A673 (cell line): ENCODE measurements at regions not wholly inside any gene's neighbourhood (a gene's known extent, or its start where the extent isn't known, plus 50 kb on each side); places are given as distances from the start of the nearest gene placed in this dataset.
A peak's percentile ranks its signal among the peaks of the same experiment; 100 is the strongest.

Experiments
- BruUV-seq: library from RNA; stranded (reverse); fragments of 400-500 nt; replicated peaks from 2 replicates; lab custom pipeline; 2021; lab: Mats Ljungman, UMichigan
- CTCF ChIA-PET: fragments of 300-600 bp; sonication (Branson Sonifier 250); formaldehyde crosslinking; loops from one replicate; lab custom pipeline; 2022; ENCODE audit warnings: antibody characterized with exemption; lab: Charles Lee
- POLR2A ChIA-PET: fragments of 300-600 bp; sonication (Branson Sonifier 250); formaldehyde crosslinking; loops from one replicate; lab custom pipeline; 2022; ENCODE audit warnings: antibody characterized with exemption; ENCODE audit not compliant: low non-redundant PET; lab: Charles Lee
- DNase-seq: peaks from one replicate; pipeline ENCODE4 v3.0.0-alpha.2; 2015; ENCODE audit warnings: low spot score
- H3K27ac ChIP-seq: fragments of 200-600 bp; sonication (generic); 2 replicates; pipeline ENCODE4 v1.5.1; 2016; ENCODE audit warnings: mixed run types, low read depth, mild to moderate bottlenecking, mixed read lengths, antibody characterized with exemption, low read length; ENCODE audit not compliant: poor library complexity, severe bottlenecking
- H3K27me3 ChIP-seq: fragments of 200-600 bp; sonication (generic); replicated peaks from 2 replicates; pipeline ENCODE4 v1.6.1; 2017; ENCODE audit warnings: mixed run types, low read depth, mild to moderate bottlenecking, mixed read lengths, antibody characterized with exemption, low read length; ENCODE audit not compliant: insufficient read depth, poor library complexity
- H3K36me3 ChIP-seq: fragments of 200-600 bp; sonication (generic); 2 replicates; pipeline ENCODE4 v1.6.1; 2016; ENCODE audit warnings: mixed run types, mild to moderate bottlenecking, mixed read lengths, antibody characterized with exemption, low read length; ENCODE audit not compliant: insufficient read depth, poor library complexity, severe bottlenecking
- H3K4me1 ChIP-seq: fragments of 200-600 bp; sonication (generic); 2 replicates; pipeline ENCODE4 v1.6.1; 2017; ENCODE audit warnings: mixed run types, mild to moderate bottlenecking, mixed read lengths, antibody characterized with exemption, low read length; ENCODE audit not compliant: insufficient read depth, poor library complexity, severe bottlenecking
- H3K4me3 ChIP-seq: fragments of 200-600 bp; sonication (generic); 2 replicates; pipeline ENCODE4 v1.5.1; 2016; ENCODE audit warnings: low read depth, mixed run types, mild to moderate bottlenecking, mixed read lengths, low read length; ENCODE audit not compliant: poor library complexity, severe bottlenecking
- H3K9me3 ChIP-seq: fragments of 200-600 bp; sonication (generic); 2 replicates; pipeline ENCODE4 v1.6.1; 2016; ENCODE audit warnings: mixed run types, low read depth, mild to moderate bottlenecking, mixed read lengths, antibody characterized with exemption, low read length; ENCODE audit not compliant: poor library complexity, severe bottlenecking
- CTCF ChIP-seq: fragments of 300-800, 200-600 bp; sonication (generic); conservative IDR thresholded peaks from 2 replicates; pipeline ENCODE4 v1.5.1; 2017; ENCODE audit warnings: low read depth, mild to moderate bottlenecking, antibody characterized with exemption, low read length, moderate library complexity, mixed read lengths
- EZH2 ChIP-seq: fragments of 200-600 bp; sonication (generic); IDR thresholded peaks from 2 replicates; pipeline ENCODE4 v1.6.1; 2017; ENCODE audit warnings: borderline replicate concordance, low read depth, mild to moderate bottlenecking, mixed read lengths, antibody characterized with exemption, low read length; ENCODE audit not compliant: poor library complexity, severe bottlenecking
- intact Hi-C: fragments of 100-400 bp; cut with micrococcal nuclease; formaldehyde crosslinking; loops from one replicate; pipeline ENCODE4 v1.10.0; 2022; ENCODE audit not compliant: unreplicated experiment

- TF ChIP-seq EZH2: no peak
- TF ChIP-seq CTCF: no peak
- Histone ChIP-seq H3K27me3 (peaks cover 55% of the 10 kb centered on the region), H3K27ac (no peak overlapping the region), H3K36me3 (no peaks in the 10 kb centered on the region), H3K4me1 (no peaks in the 10 kb centered on the region), H3K4me3 (no peak overlapping the region), H3K9me3 (no peaks in the 10 kb centered on the region)
- no peak for DNase-seq
- CTCF ChIA-PET: no interaction called here
- POLR2A ChIA-PET: no interaction called here
- intact Hi-C loops: no loop called here
- no TSS peak for BruUV-seq
Observed at GRCh38 chr4:41365681-41366080, 109.0 kb downstream of the UCHL1 start.

GRCh38 chr4:41366911-41367517 lies 110.3 kb downstream of the UCHL1 start:
- Histone ChIP-seq H3K27ac (no peak overlapping the region), H3K4me1 (no peaks in the 10 kb centered on the region), H3K27me3 (peaks cover 43% of the 10 kb centered on the region), H3K9me3 (no peaks in the 10 kb centered on the region), H3K4me3 (no peak overlapping the region), H3K36me3 (no peaks in the 10 kb centered on the region)
- no TSS peak for BruUV-seq
- ChIA-PET CTCF (no interaction called here), POLR2A (no interaction called here)
- DNase-seq: peak; percentile 16
- intact Hi-C loops: no loop called here
- no peak for TF ChIP-seq EZH2
- TF ChIP-seq CTCF: no peak

GRCh38 chr4:41369680-41370079 lies 113.0 kb downstream of the UCHL1 start:
- no peaks in the 10 kb centered on the region for H3K36me3 ChIP-seq
- ChIA-PET CTCF (no interaction called here), POLR2A (no interaction called here)
- peaks cover 18% of the 10 kb centered on the region for H3K27me3 ChIP-seq
- no peaks in the 10 kb centered on the region for H3K4me1 ChIP-seq
- no peak overlapping the region for H3K4me3 ChIP-seq
- intact Hi-C loops: no loop called here
- no peak overlapping the region for H3K27ac ChIP-seq
- no TSS peak for BruUV-seq
- no peak for TF ChIP-seq EZH2
- no peak for TF ChIP-seq CTCF
- no peak for DNase-seq
- no peaks in the 10 kb centered on the region for H3K9me3 ChIP-seq
